IMR-90 (cell line): ENCODE measurements at regions not wholly inside any gene's neighbourhood (a gene's known extent, or its start where the extent isn't known, plus 50 kb on each side); places are given as distances from the start of the nearest gene placed in this dataset.

ENCODE experiments used
- ATAC-seq: fragments of 200-7000 bp; cut with Tn5 transposase; 2 replicates; pipeline ENCODE4 v1.9.1; 2020; ENCODE audit warnings: low read depth, mild to moderate bottlenecking, moderate library complexity
- BruUV-seq: library from RNA; stranded (reverse); fragments of 400-500 nt; replicated peaks from 2 replicates; lab custom pipeline; 2021; lab: Mats Ljungman, UMichigan
- CTCF ChIA-PET: fragments of 300-600 bp; formaldehyde crosslinking; extraction: SDS; loops from one replicate; lab custom pipeline; 2021; ENCODE audit warnings: antibody characterized with exemption; lab: Yijun Ruan, JAX
- POLR2A ChIA-PET: fragments of 300-600 bp; sonication (Branson Sonifier 250); formaldehyde crosslinking; loops from one replicate; lab custom pipeline; 2022; ENCODE audit warnings: antibody characterized with exemption; ENCODE audit not compliant: unreplicated experiment; lab: Charles Lee
- DNase-seq: peaks from one replicate; pipeline ENCODE4 v3.0.0; 2013
- H2AFZ ChIP-seq: replicated peaks from 2 replicates; pipeline ENCODE3; 2013; ENCODE audit warnings: low read length, mild to moderate bottlenecking; ENCODE audit not compliant: poor library complexity
- H2AK5ac ChIP-seq: 2 replicates; pipeline ENCODE4 v1.6.1; 2013; ENCODE audit warnings: low read depth, low read length, inconsistent platforms
- H2AK9ac ChIP-seq: replicated peaks from 2 replicates; pipeline ENCODE3; 2013; ENCODE audit warnings: mild to moderate bottlenecking, low read depth, low read length, moderate library complexity; ENCODE audit not compliant: poor library complexity
- H2BK120ac ChIP-seq: 2 replicates; pipeline ENCODE4 v1.6.1; 2013; ENCODE audit warnings: low read depth, low read length, inconsistent platforms
- H2BK15ac ChIP-seq: 3 replicates; pipeline ENCODE4 v1.6.1; 2013; ENCODE audit warnings: low read depth, low read length, inconsistent platforms
- H2BK20ac ChIP-seq: 2 replicates; pipeline ENCODE4 v1.6.1; 2013; ENCODE audit warnings: low read depth, mild to moderate bottlenecking, inconsistent platforms, low read length, moderate library complexity
- H2BK5ac ChIP-seq: 2 replicates; pipeline ENCODE4 v1.6.1; 2013; ENCODE audit warnings: mild to moderate bottlenecking, low read depth, low read length, inconsistent platforms; ENCODE audit not compliant: poor library complexity, severe bottlenecking
- H3K14ac ChIP-seq: replicated peaks from 2 replicates; pipeline ENCODE4 v1.6.1; 2013; ENCODE audit warnings: low read depth, low read length, inconsistent platforms
- H3K18ac ChIP-seq: 2 replicates; pipeline ENCODE4 v1.6.1; 2013; ENCODE audit warnings: low read depth, low read length, control low read depth
- H3K23ac ChIP-seq: 2 replicates; pipeline ENCODE4 v1.6.1; 2013; ENCODE audit warnings: low read depth, low read length, inconsistent platforms
- H3K27ac ChIP-seq: 2 replicates; pipeline ENCODE4 v1.5.1; 2013; ENCODE audit warnings: mild to moderate bottlenecking, control low read depth, low read length; ENCODE audit not compliant: insufficient read depth
- H3K27me3 ChIP-seq: 2 replicates; pipeline ENCODE4 v1.6.1; 2013; ENCODE audit warnings: low read length; ENCODE audit not compliant: control insufficient read depth, insufficient read depth
- H3K36me3 ChIP-seq: 2 replicates; pipeline ENCODE4 v1.6.1; 2013; ENCODE audit warnings: low read length, mixed read lengths; ENCODE audit not compliant: control insufficient read depth, insufficient read depth
- H3K4ac ChIP-seq: 2 replicates; pipeline ENCODE4 v1.6.1; 2013; ENCODE audit warnings: low read depth, low read length, inconsistent platforms
- H3K4me1 ChIP-seq: 2 replicates; pipeline ENCODE4 v1.6.1; 2013; ENCODE audit warnings: low read length, mixed read lengths; ENCODE audit not compliant: control insufficient read depth, insufficient read depth
- H3K4me2 ChIP-seq: 2 replicates; pipeline ENCODE4 v1.6.1; 2013; ENCODE audit warnings: low read depth, mild to moderate bottlenecking, control low read depth, low read length, moderate library complexity
- H3K4me3 ChIP-seq: 2 replicates; pipeline ENCODE4 v1.5.1; 2013; ENCODE audit warnings: low read depth, mild to moderate bottlenecking, control low read depth, low read length, moderate library complexity; ENCODE audit not compliant: insufficient read depth
- H3K56ac ChIP-seq: 2 replicates; pipeline ENCODE4 v1.6.1; 2013; ENCODE audit warnings: low read length, inconsistent platforms; ENCODE audit not compliant: insufficient read depth; ENCODE audit errors: extremely low read depth
- H3K79me1 ChIP-seq, 2 experiments: 2 replicates each; pipeline ENCODE4 v1.6.1; 2013; ENCODE audit warnings: low read length in 2 of 2, inconsistent platforms in 1 of 2, low read depth in 1 of 2
- H3K9ac ChIP-seq: 2 replicates; pipeline ENCODE4 v1.6.1; 2013; ENCODE audit warnings: low read depth, low read length, control low read depth
- H3K9me1 ChIP-seq: 2 replicates; pipeline ENCODE4 v1.6.1; 2013; ENCODE audit warnings: low read length, inconsistent platforms; ENCODE audit not compliant: insufficient read depth
- H3K9me3 ChIP-seq: 2 replicates; pipeline ENCODE4 v1.6.1; 2013; ENCODE audit warnings: low read length; ENCODE audit not compliant: control insufficient read depth, insufficient read depth
- H4K20me1 ChIP-seq: 2 replicates; pipeline ENCODE4 v1.6.1; 2013; ENCODE audit warnings: low read length, inconsistent platforms; ENCODE audit not compliant: insufficient read depth
- H4K5ac ChIP-seq: 2 replicates; pipeline ENCODE4 v1.6.1; 2013; ENCODE audit warnings: mild to moderate bottlenecking, low read depth, low read length, control low read depth
- H4K8ac ChIP-seq, 2 experiments: 2 replicates each; pipeline ENCODE4 v1.6.1; 2013; ENCODE audit warnings: low read depth in 2 of 2, low read length in 2 of 2, control low read depth in 1 of 2, inconsistent platforms in 1 of 2
- H4K91ac ChIP-seq: 2 replicates; pipeline ENCODE4 v1.6.1; 2013; ENCODE audit warnings: low read depth, low read length, inconsistent platforms; ENCODE audit not compliant: insufficient read depth
- CEBPB ChIP-seq: IDR thresholded peaks from 2 replicates; pipeline ENCODE4 v1.6.1; 2012; ENCODE audit warnings: low read depth, low read length, improper control_type of control experiment
- CHD1 ChIP-seq: IDR thresholded peaks from 2 replicates; pipeline ENCODE4 v1.6.1; 2012; ENCODE audit warnings: low read depth, low read length, improper control_type of control experiment
- FOS ChIP-seq: fragments of 150-350 bp; IDR thresholded peaks from 2 replicates; pipeline ENCODE4 v1.6.1; 2016; ENCODE audit warnings: low read depth, low read length
- MAFK ChIP-seq: IDR thresholded peaks from 2 replicates; pipeline ENCODE4 v1.6.1; 2012; ENCODE audit warnings: low read depth, low read length, improper control_type of control experiment
- NFE2L2 ChIP-seq: fragments of 150-350 bp; IDR thresholded peaks from 2 replicates; pipeline ENCODE4 v1.6.1; 2016; ENCODE audit warnings: low read depth, mild to moderate bottlenecking, low read length
- RCOR1 ChIP-seq: IDR thresholded peaks from 2 replicates; pipeline ENCODE4 v1.6.1; 2012; ENCODE audit warnings: mild to moderate bottlenecking, low read length, improper control_type of control experiment; ENCODE audit not compliant: insufficient replicate concordance
- RFX5 ChIP-seq: IDR thresholded peaks from 2 replicates; pipeline ENCODE4 v1.8.0; 2012; ENCODE audit warnings: low read depth, mild to moderate bottlenecking, low read length, moderate library complexity
- SMC3 ChIP-seq: fragments of 150-350 bp; IDR thresholded peaks from 2 replicates; pipeline ENCODE4 v1.6.1; 2016; ENCODE audit warnings: low read depth, mild to moderate bottlenecking, antibody characterized with exemption, low read length, moderate library complexity
- WGBS, 2 experiments: methylation state at CpG; one replicate each; pipeline versions ENCODE4 v1.1.5 to v1.1.7; 2013; ENCODE audit warnings: missing lambda C conversion rate in 2 of 2; ENCODE audit not compliant: insufficient read length in 1 of 2; ENCODE audit errors: extremely low coverage in 2 of 2; 5-methylcytosine and 5-hydroxymethylcytosine counted together
- dilution Hi-C: fragments of 300-500 bp; cut with HindIII; formaldehyde crosslinking; loops from one replicate; pipeline ENCODE4 v1.14.3; 2018; ENCODE audit warnings: low sequenced_read_pairs; ENCODE audit not compliant: unreplicated experiment
- in situ Hi-C: fragments of 300-500 bp; cut with MboI; formaldehyde crosslinking; loops from 3 replicates; pipeline ENCODE4 v1.14.3; 2019; ENCODE audit warnings: low sequenced_read_pairs, inconsistent platforms, mixed read lengths
- intact Hi-C: fragments of 100-400 bp; cut with micrococcal nuclease; formaldehyde crosslinking; loops from 2 replicates; pipeline ENCODE4 v1.10.0; 2022
- TF ChIP-seq, protein P1 (sequence below): fragments of 150-350 bp; IDR thresholded peaks from 2 replicates; pipeline ENCODE4 v1.6.1; 2016; ENCODE audit warnings: low read depth, mild to moderate bottlenecking, low read length, moderate library complexity, borderline replicate concordance
- TF ChIP-seq, protein P2 (sequence below): conservative IDR thresholded peaks from 2 replicates; pipeline ENCODE4 v1.5.1; 2012; ENCODE audit warnings: mild to moderate bottlenecking, low read depth, low read length, improper control_type of control experiment
- TF ChIP-seq, protein P3 (sequence below): fragments of 150-350 bp; IDR thresholded peaks from 2 replicates; pipeline ENCODE4 v1.6.1; 2017; ENCODE audit warnings: mild to moderate bottlenecking, antibody characterized with exemption, low read length, low read depth

DNA sequence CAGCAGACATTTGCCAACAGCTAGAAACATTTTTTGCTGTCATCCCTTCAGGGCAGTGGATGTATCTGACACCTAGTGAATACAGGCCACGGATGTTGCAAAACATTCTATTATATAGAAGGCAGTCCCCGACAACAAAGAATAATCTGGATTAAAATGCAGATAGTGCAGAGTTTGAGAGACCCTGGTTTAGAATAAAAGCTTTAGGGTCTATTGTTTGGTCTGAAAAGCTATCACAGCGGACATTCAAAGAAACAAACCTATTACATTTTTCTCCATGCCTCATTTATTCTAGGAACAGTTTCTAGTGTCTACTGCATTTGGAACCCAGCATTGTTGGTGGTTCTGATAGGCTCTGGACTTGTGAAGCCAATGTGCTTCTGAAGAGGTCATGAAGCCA, 316.3 kb downstream of the TGFB2 start:
- peak overlapping the region; percentile 58; the same call in 1 of the 2 replicates for H2BK120ac ChIP-seq
- peak overlapping the region; percentile 58 for H2BK20ac ChIP-seq
- no peaks in the 10 kb centered on the region for H4K20me1 ChIP-seq
- 0 out of 3 replicates have a peak overlapping the region, but pooled peaks have one; percentile 9 for H2BK15ac ChIP-seq
- H3K9me3 ChIP-seq, result peaks cover 3% of the 10 kb centered on the region; the same call in 1 of the 2 replicates
- DNase-seq (no peak), ATAC-seq (no peak)
- peaks cover 14% of the 10 kb centered on the region for H3K4me1 ChIP-seq
- CTCF ChIA-PET, result no interaction called here
- WGBS, 2 experiments, result no CpG with 5 or more reads among the region's 3 CpGs
- no peak overlapping the region for H3K23ac ChIP-seq
- H3K9ac ChIP-seq, result no peak overlapping the region
- 0 out of 2 replicates have a peak overlapping the region, but pooled peaks have one; percentile 5 for H3K14ac ChIP-seq
- H2AK5ac ChIP-seq, result peak overlapping the region; percentile 1; the same call in 1 of the 2 replicates
- no peak overlapping the region for H3K4me2 ChIP-seq
- BruUV-seq, result no TSS peak
- H3K4ac ChIP-seq, result peak overlapping the region; percentile 59
- H2BK5ac ChIP-seq, result peak overlapping the region; percentile 23
- no peak overlapping the region for H4K5ac ChIP-seq
- TF ChIP-seq RFX5 (no peak), MAFK (no peak), CHD1 (no peak), CEBPB (no peak), FOS (no peak), RCOR1 (no peak), SMC3 (no peak), NFE2L2 (no peak)
- TF ChIP-seq, protein P1, sequence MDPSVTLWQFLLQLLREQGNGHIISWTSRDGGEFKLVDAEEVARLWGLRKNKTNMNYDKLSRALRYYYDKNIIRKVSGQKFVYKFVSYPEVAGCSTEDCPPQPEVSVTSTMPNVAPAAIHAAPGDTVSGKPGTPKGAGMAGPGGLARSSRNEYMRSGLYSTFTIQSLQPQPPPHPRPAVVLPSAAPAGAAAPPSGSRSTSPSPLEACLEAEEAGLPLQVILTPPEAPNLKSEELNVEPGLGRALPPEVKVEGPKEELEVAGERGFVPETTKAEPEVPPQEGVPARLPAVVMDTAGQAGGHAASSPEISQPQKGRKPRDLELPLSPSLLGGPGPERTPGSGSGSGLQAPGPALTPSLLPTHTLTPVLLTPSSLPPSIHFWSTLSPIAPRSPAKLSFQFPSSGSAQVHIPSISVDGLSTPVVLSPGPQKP, result no peak
- TF ChIP-seq, protein P2, sequence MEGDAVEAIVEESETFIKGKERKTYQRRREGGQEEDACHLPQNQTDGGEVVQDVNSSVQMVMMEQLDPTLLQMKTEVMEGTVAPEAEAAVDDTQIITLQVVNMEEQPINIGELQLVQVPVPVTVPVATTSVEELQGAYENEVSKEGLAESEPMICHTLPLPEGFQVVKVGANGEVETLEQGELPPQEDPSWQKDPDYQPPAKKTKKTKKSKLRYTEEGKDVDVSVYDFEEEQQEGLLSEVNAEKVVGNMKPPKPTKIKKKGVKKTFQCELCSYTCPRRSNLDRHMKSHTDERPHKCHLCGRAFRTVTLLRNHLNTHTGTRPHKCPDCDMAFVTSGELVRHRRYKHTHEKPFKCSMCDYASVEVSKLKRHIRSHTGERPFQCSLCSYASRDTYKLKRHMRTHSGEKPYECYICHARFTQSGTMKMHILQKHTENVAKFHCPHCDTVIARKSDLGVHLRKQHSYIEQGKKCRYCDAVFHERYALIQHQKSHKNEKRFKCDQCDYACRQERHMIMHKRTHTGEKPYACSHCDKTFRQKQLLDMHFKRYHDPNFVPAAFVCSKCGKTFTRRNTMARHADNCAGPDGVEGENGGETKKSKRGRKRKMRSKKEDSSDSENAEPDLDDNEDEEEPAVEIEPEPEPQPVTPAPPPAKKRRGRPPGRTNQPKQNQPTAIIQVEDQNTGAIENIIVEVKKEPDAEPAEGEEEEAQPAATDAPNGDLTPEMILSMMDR, result no peak
- TF ChIP-seq, protein P3, sequence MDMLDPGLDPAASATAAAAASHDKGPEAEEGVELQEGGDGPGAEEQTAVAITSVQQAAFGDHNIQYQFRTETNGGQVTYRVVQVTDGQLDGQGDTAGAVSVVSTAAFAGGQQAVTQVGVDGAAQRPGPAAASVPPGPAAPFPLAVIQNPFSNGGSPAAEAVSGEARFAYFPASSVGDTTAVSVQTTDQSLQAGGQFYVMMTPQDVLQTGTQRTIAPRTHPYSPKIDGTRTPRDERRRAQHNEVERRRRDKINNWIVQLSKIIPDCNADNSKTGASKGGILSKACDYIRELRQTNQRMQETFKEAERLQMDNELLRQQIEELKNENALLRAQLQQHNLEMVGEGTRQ, result no peak
- H3K36me3 ChIP-seq, result no peaks in the 10 kb centered on the region
- dilution Hi-C loops (no loop called here), intact Hi-C loops (loop anchor here (5.0 kb wide), 1 partner anchor 406 kb away; no protein-coding TSS in a partner anchor), in situ Hi-C loops (no loop called here)
- H3K79me1 ChIP-seq, result no peaks in the 10 kb centered on the region
- no peak overlapping the region for H4K8ac ChIP-seq
- H3K18ac ChIP-seq, result peak overlapping the region; percentile 31; the same call in 1 of the 2 replicates
- H3K9me1 ChIP-seq, result peaks cover 14% of the 10 kb centered on the region
- H4K91ac ChIP-seq, result no peak overlapping the region
- POLR2A ChIA-PET, result no interaction called here
- H3K56ac ChIP-seq, result no peak overlapping the region
- no peak overlapping the region for H3K4me3 ChIP-seq
- no peaks in the 10 kb centered on the region for H3K27me3 ChIP-seq
- no peak overlapping the region for H2AFZ ChIP-seq
- no peak overlapping the region for H3K27ac ChIP-seq
- H2AK9ac ChIP-seq, result no peak overlapping the region
